ENCODE measurements at regions not wholly inside any gene's neighbourhood (a gene's known extent, or its start where the extent isn't known, plus 50 kb on each side); places are given as distances from the start of the nearest gene placed in this dataset.

DNA sequence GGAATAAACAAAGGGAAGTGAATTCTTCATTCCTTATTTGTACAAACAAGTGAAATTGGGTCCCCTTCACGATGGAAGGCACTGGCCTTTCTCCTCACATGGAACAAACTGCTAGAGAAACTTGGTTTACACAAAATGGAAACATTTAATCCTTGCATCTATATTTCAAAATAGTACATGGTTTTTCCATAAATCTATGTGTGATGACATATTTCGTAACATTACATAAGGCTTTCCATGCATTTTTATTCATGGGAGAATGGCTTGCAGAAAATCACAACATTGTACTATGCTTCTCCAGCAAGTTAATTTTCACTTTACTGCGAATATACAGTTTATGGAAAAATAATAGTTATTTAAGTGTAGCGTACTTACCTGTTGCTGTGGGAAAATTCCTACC, 81.0 kb upstream of the CDIN1 start:
- intact Hi-C loops (cut with DNase I; ENCODE audit: low total_unique reads), result no loop called here
- TF ChIP-seq, protein P1, sequence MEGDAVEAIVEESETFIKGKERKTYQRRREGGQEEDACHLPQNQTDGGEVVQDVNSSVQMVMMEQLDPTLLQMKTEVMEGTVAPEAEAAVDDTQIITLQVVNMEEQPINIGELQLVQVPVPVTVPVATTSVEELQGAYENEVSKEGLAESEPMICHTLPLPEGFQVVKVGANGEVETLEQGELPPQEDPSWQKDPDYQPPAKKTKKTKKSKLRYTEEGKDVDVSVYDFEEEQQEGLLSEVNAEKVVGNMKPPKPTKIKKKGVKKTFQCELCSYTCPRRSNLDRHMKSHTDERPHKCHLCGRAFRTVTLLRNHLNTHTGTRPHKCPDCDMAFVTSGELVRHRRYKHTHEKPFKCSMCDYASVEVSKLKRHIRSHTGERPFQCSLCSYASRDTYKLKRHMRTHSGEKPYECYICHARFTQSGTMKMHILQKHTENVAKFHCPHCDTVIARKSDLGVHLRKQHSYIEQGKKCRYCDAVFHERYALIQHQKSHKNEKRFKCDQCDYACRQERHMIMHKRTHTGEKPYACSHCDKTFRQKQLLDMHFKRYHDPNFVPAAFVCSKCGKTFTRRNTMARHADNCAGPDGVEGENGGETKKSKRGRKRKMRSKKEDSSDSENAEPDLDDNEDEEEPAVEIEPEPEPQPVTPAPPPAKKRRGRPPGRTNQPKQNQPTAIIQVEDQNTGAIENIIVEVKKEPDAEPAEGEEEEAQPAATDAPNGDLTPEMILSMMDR (IDR thresholded peaks at IDR 0.05), result no peak
- TF ChIP-seq POLR2A (IDR thresholded peaks at IDR 0.05), result no peak
- no peak for DNase-seq (ENCODE audit: low spot score in 2 of 2)
- 88 to 90% methylated on average over 4 of the region's 4 CpGs for WGBS, 2 donors
- no peak overlapping the region for H3K4me3 ChIP-seq (ENCODE audit: low read depth, poor library complexity, severe bottlenecking)

DNA sequence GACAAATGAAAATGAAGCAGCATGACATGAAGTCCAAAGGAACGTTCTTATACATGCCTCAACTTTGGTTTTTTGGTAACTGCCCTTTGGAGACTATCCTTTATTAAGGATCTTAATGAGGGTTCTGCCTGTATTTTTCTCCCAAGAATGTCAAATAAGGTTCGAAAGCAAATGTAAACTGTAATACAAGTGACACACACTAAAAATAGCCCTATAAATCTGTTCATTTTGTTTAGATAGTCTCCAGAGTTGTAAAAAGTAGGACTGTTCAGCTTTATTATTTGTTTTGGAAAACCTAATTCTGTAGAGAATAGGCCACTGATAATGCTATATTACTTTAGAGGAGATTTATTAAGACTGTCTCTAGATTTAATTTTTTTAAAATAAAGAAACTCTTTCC, 80.5 kb upstream of the CDIN1 start:
- WGBS, 2 donors, result 78 to 80% methylated on average over 2 of the region's 2 CpGs
- no peak for DNase-seq (ENCODE audit: low spot score in 2 of 2)
- H3K4me3 ChIP-seq (ENCODE audit: low read depth, poor library complexity, severe bottlenecking), result no peak overlapping the region
- intact Hi-C loops (cut with DNase I; ENCODE audit: low total_unique reads), result no loop called here
- TF ChIP-seq, protein P1 (IDR thresholded peaks at IDR 0.05), result no peak
- no peak for TF ChIP-seq POLR2A (IDR thresholded peaks at IDR 0.05)

DNA sequence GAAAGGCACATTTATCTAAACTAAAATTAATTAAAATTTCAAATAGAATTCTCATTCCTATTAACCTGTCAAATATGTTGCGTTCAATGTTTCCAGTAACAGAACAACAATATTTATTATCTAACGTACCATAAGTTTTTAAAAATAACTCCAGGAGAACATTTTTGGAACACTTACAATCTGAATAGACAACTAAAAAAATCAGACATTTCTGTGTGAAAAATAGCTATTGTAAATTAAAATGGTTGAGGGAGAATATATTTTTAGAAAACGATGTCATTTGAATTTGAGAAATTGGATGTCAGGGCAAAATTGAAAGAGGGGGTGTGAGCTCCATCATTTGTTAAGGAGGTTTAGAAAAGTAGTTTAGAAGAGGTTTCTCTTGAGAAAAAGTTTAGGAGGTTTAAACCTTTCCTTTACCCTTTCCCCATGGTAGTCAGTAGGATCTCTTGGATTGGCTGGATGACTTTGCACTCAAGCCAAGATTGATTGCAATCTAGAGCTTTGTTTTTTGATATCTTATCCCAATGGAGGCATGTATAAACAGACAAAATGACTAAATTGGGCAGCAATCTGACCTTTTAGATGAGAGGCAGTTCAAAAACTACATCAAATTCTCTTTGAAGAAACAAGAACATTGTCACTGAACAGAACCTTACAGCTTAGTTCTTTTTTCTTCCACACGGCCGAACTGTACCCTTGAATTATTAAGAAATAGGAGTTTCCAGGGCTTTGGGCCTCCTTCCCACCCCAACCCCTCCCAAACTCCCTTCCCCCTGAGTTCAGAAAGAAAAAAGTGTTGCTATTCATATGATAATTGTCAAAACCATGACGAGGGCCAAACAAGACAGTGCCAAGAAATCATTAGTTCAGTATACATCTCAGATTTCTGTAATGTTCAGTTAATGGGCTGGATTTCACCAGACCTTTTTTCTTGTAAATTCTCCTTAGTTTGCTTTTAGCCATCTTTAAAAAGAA, 79.7 kb upstream of the CDIN1 start:
- 74 to 76% methylated on average over 6 of the region's 6 CpGs for WGBS, 2 donors
- intact Hi-C loops (cut with DNase I; ENCODE audit: low total_unique reads), result loop anchor here (10.0 kb wide), 2 partner anchors 385 to 635 kb away; no protein-coding TSS in a partner anchor
- no peak overlapping the region for H3K4me3 ChIP-seq (ENCODE audit: low read depth, poor library complexity, severe bottlenecking)
- DNase-seq (ENCODE audit: low spot score in 2 of 2), result no peak
- TF ChIP-seq, protein P1 (IDR thresholded peaks at IDR 0.05), result no peak
- no peak for TF ChIP-seq POLR2A (IDR thresholded peaks at IDR 0.05)

DNA sequence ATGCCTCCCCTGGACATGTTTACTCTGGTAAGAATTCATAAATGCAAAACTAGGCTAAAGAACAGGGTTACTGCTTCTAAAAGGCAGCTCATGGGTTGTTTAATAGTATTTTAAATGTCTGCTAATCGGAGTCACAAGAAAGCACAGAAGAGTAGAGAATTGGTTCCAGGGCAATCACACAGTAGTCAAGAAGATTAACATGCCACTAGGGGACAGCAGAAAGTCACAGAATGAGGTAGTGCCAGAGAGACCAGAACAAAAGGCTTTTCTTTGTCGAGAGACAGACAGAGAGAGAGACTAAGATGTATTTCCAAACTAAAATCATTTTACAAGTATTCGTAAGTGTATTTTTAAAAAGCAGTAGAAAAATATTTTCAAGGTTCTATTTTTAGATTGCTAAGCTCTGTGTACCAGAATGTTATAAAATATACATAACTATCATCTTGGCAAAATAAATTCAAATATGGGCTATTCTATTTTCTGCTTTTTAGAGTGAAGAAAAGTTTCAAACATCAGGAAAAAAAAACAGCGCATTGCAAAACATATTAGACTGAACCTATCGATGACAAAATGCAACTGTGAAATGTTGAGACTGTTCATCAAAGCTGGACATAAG, 78.3 kb upstream of the CDIN1 start:
- no peak for DNase-seq (ENCODE audit: low spot score in 2 of 2)

DNA sequence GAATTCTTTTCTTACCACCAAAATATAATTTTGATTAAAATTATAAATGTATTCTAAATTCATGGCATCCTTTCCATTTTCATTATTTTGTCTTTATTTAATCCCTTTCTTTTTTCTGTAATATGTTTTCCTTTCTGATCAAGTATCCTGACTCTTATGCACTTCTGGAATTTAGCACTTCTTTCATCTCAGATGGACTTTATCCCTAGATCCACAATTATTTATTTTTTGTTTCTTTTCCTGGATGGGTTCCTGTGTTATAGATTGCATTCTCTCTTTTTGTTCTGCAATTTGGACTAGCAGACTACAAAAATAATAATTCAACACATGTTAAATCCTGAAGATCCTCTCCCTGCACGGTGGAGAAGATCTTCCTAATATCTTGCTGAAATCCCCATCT, 76.9 kb upstream of the CDIN1 start:
- intact Hi-C loops (cut with DNase I; ENCODE audit: low total_unique reads), result loop anchor here (10.0 kb wide), 2 partner anchors 382 to 632 kb away; no protein-coding TSS in a partner anchor
- DNase-seq (ENCODE audit: low spot score in 2 of 2), result no peak

More for the DNA sequence above, 78.3 kb upstream of the CDIN1 start:
- 29 to 32% methylated on average over 5 of the region's 5 CpGs for WGBS, 2 donors
- intact Hi-C loops (cut with DNase I; ENCODE audit: low total_unique reads), result loop anchor here (10.0 kb wide), 2 partner anchors 384 to 634 kb away; no protein-coding TSS in a partner anchor
- TF ChIP-seq POLR2A (IDR thresholded peaks at IDR 0.05), result no peak
- TF ChIP-seq, protein P1 (IDR thresholded peaks at IDR 0.05), result no peak
- H3K4me3 ChIP-seq (ENCODE audit: low read depth, poor library complexity, severe bottlenecking), result no peak overlapping the region

More for the DNA sequence above, 76.9 kb upstream of the CDIN1 start:
- TF ChIP-seq POLR2A (IDR thresholded peaks at IDR 0.05), result no peak
- TF ChIP-seq, protein P1 (IDR thresholded peaks at IDR 0.05), result no peak
- H3K4me3 ChIP-seq (ENCODE audit: low read depth, poor library complexity, severe bottlenecking), result no peak overlapping the region
- 78 to 100% methylated on average over 1 of the region's 1 CpG for WGBS, 2 donors

Measured in lower leg skin (tissue), 4 donors.